ENCODE measurements at regions not wholly inside any gene's neighbourhood (a gene's known extent, or its start where the extent isn't known, plus 50 kb on each side); places are given as distances from the start of the nearest gene placed in this dataset.
"Not testable (repeated sequence)": the region's sequence is repeated elsewhere in the genome, so short reads cannot be mapped to it uniquely, and the experiment has no call there.

GRCh38 chr3:56954125-56954524 lies 106.3 kb upstream of the SPATA12 start:
- no peak for DNase-seq

- DNase-seq, result no peak
These were observed 107.6 kb upstream of the SPATA12 start for GRCh38 chr3:56952846-56953245.

DNA sequence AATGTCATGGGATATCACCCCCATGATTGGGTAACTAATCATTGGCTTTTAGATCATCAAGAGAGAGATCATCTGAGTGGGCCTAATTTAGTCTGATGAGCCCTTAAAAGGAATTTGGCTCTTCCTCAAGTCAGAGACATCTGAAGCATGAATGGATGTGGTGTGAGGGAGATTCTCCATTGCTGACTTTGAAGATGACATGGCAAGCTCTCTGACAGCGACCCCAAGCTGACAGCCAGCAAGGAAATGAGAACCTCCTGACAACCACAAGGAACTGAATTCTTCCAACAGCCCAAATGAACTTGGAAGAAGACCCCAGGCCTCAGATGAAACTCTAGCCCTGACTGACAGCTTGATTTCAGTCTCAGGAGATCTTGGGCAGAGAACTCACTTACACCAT lies 108.4 kb upstream of the SPATA12 start:
- no peak for DNase-seq

DNA sequence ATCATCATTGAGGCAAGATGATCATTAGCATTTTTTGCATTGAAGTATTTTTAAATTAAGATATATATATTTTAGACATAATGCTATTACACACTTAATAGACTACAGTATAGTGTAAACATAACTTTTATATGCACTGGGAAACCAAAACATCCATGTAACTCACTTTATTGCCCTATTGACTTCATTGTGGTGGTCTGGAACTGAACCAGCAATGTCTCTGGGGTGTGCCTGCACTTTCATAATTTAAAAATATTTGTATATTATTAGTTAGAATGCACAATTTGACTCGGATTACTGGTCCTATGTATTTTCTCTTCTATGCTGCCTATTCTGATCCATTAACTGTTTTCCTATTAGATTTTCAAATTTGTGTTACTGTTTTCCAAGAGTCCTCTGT lies 109.1 kb upstream of the SPATA12 start:
- DNase-seq, result no peak

DNA sequence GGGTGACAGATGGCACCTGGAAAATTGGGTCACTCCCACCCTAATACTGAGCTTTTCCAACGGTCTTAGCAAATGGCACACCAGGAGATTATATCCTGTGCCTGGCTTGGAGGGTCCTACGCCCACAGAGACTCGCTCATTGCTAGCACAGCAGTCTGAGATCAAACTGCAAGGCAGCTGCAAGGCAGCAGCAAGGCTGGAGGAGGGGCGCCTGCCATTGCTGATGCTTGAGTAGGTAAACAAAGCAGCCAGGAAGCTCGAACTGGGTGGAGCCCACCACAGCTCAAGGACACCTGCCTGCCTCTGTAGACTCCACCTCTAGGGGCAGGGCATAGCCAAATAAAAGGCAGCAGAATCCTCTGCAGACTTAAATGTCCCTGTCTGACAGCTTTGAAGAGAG lies 115.1 kb upstream of the SPATA12 start:
- DNase-seq, result not testable (repeated sequence)

- DNase-seq, result no peak
These were observed 117.9 kb upstream of the SPATA12 start for GRCh38 chr3:56942523-56942922.

GRCh38 chr3:56940976-56941375 lies 119.5 kb upstream of the SPATA12 start:
- no peak for DNase-seq

GRCh38 chr3:56940321-56940720 lies 120.1 kb upstream of the SPATA12 start:
- no peak for DNase-seq

- no peak for DNase-seq
These were observed 120.6 kb upstream of the SPATA12 start for GRCh38 chr3:56939834-56940233.

GRCh38 chr3:56938530-56938929 lies 121.9 kb upstream of the SPATA12 start:
- DNase-seq, result no peak

- DNase-seq, result no peak
These were observed 122.9 kb upstream of the SPATA12 start for GRCh38 chr3:56937580-56937979.

DNA sequence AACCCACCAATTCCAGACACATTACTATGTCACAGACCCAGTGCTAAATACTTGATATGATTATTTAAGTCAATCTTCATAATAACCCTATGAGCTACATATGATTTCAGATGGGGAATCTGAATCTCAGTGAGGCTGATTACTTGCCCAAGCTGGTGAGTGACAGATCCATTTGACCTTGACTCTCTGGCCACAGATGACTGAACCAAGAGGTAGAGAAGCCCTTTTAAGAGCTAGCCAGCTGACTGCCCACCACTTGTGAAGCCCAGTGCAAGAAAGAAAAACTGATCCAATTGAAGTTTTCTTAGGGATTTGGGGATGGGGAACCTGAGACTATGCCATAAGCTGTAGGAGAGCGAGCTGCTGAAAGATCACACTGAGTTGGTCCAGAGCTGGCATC lies 124.7 kb upstream of the SPATA12 start:
- DNase-seq, result no peak

DNA sequence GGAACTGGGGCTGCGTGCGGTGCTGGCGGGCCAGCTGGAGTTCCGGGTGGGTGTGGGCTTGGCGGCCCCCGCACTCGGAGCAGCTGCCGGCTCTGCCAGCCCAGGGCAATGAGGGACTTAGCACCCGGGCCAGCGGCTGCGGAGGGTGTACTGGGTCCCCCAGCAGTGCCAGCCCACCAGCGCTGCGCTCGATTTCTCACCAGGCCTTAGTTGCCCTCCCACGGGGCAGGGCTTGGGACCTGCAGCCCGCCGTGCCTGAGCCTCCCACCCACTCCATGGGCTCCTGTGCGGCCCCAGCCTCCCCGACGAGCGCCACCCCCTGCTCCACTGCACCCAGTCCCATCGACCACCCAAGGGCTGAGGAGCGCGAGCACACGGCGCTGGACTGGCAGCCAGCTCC lies 126.0 kb upstream of the SPATA12 start:
- not testable (repeated sequence) for DNase-seq

DNA sequence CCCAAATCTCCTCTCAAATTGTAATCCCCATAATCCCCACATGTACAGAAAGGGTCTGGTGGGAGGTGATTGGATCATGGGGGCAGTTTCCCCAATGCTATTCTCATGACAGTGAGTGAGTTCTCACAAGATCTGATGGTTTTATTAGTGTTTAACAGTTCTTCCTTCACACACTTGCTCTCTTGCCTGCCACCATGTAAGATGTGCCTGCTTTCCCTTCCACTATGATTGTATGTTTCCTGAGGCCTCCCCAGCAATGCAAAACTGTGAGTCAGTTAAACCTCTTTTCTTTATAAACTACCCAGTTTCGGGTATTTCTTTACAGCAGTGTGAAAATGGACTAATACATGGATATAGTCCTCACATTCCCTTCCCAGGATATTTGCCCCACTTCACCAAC lies 126.7 kb upstream of the SPATA12 start:
- no peak for DNase-seq

DNA sequence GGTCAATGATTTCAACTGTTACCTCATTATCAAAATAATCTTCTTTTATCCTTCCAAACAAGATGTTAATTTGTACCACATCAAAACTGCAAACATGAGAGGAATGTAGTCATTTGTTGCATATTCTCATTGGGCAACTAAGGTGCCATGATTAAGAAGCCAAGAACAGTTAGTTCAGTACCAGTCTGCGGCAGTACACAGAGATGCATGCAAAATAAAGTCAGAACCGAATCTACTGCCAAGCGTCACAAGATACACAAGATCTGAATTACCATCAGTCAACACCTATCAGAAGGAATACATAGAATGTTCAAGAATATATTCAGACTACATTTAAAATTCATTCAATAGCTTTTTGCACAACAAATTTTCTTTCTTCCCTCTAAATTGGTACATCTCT lies 127.6 kb upstream of the SPATA12 start:
- no peak for DNase-seq

GRCh38 chr3:56931836-56932235 lies 128.6 kb upstream of the SPATA12 start:
- DNase-seq, result no peak

- DNase-seq, result no peak
These were observed 129.0 kb upstream of the ARHGEF3 start for GRCh38 chr3:56930706-56931105.

DNA sequence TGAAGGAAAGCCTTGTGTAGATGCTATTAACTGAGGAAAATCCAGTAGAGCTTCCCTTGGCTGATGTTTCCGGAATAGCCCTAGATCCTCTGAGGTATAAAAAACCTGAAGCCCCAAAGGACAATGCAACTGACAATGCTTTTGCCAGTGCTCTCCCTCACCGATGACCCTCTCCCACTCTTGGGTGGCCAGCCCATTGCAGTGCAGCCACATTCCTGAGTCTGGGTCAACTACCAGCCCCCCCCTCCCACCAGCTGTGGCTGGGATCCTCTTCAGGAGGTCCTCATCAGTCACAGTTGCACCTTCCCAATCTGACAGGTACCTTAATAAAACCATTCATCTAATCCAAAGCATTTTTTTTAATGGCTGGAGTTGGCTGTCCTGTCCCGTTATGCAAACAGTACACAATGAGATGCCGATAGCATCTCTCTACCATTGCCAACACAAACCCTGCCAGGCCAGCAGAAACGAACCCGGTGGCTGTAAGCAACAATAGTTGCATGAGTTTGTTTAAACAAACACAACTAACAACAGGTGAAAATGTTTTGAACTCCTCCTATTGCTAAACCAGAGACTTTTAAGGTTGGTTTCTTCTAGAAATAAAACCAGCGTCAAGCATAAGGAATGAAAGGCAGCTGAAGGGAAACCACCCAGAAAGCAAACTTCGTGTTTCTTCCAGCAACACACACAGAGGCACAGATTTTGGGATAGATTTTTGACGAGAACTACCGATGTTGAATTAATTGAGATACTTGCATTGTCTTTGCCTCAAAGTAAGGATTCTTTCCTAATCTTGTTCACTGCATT lies 128.3 kb upstream of the ARHGEF3 start:
- no peak for DNase-seq

GRCh38 chr3:56928379-56929068 lies 126.8 kb upstream of the ARHGEF3 start:
- DNase-seq, result peak; percentile 67

GRCh38 chr3:56927855-56928254 lies 126.1 kb upstream of the ARHGEF3 start:
- no peak for DNase-seq

GRCh38 chr3:56926947-56927282 lies 125.2 kb upstream of the ARHGEF3 start:
- no peak for DNase-seq

GRCh38 chr3:56926243-56926946 lies 124.6 kb upstream of the ARHGEF3 start:
- DNase-seq, result no peak

DNA sequence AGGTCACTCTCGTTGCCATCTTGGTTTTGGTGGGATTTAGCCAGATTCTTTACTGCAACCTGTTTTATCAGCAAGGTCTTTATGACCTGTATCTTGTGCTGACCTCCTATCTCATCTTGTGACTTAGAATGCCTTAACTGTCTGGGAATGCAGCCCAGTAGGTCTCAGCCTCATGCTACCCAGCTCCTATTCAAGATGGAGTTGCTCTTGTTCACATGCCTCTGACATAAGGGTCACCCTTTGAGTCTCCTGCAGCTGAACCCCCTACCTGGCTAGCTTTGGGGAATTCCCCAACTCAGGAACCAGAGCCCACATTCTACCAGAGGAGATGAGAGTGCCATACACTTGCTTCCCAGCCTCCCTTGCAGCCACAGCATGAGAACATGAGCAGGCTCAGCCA lies 123.0 kb upstream of the ARHGEF3 start:
- DNase-seq, result not testable (repeated sequence)
